ENCODE measurements at regions not wholly inside any gene's neighbourhood (a gene's known extent, or its start where the extent isn't known, plus 50 kb on each side); places are given as distances from the start of the nearest gene placed in this dataset.

- DNase-seq = no peak
These were observed 161.5 kb downstream of the NXNL2 start for GRCh38 chr9:88696501-88696900.

GRCh38 chr9:88697764-88698432 is 162.9 kb downstream of the NXNL2 start:
- DNase-seq = no peak

GRCh38 chr9:88702985-88703384 is 168.0 kb downstream of the NXNL2 start:
- no peak for DNase-seq

- no peak for DNase-seq
These were observed 171.5 kb downstream of the NXNL2 start for GRCh38 chr9:88706193-88707113.

- DNase-seq = no peak
These were observed 175.5 kb downstream of the NXNL2 start for GRCh38 chr9:88710449-88710848.

GRCh38 chr9:88711719-88712118 is 176.7 kb downstream of the NXNL2 start:
- DNase-seq = no peak

GRCh38 chr9:88712484-88712883 is 177.5 kb downstream of the NXNL2 start:
- no peak for DNase-seq

GRCh38 chr9:88713010-88713409 is 178.0 kb downstream of the NXNL2 start:
- DNase-seq = no peak

GRCh38 chr9:88716596-88717290 is 181.8 kb downstream of the NXNL2 start:
- DNase-seq = peak; percentile 19

GRCh38 chr9:88721025-88721424 is 186.0 kb downstream of the NXNL2 start:
- DNase-seq = peak; percentile 60

- DNase-seq = no peak
These were observed 186.7 kb downstream of the NXNL2 start for GRCh38 chr9:88721495-88722279.

- peak; percentile 25 for DNase-seq
These were observed 187.8 kb downstream of the NXNL2 start for GRCh38 chr9:88722753-88723152.

GRCh38 chr9:88723751-88724150 is 188.8 kb downstream of the NXNL2 start:
- DNase-seq = no peak

GRCh38 chr9:88724331-88724730 is 189.4 kb downstream of the NXNL2 start:
- no peak for DNase-seq

- DNase-seq = no peak
These were observed 190.5 kb downstream of the NXNL2 start for GRCh38 chr9:88725300-88726019.

GRCh38 chr9:88726803-88727202 is 191.8 kb downstream of the NXNL2 start:
- DNase-seq = no peak

- no peak for DNase-seq
These were observed 195.8 kb downstream of the NXNL2 start for GRCh38 chr9:88730780-88731179.

- DNase-seq = peak; percentile 46
These were observed 197.2 kb downstream of the NXNL2 start for GRCh38 chr9:88732128-88732527.

- DNase-seq = peak; percentile 86
These were observed 198.9 kb downstream of the NXNL2 start for GRCh38 chr9:88733651-88734421.

- no peak for DNase-seq
These were observed 199.5 kb downstream of the NXNL2 start for GRCh38 chr9:88734527-88734926.

GRCh38 chr9:88736136-88736637 is 201.2 kb downstream of the NXNL2 start:
- DNase-seq = no peak

Measured in fibroblast of upper back skin (primary cell).